ENCODE measurements at regions not wholly inside any gene's neighbourhood (a gene's known extent, or its start where the extent isn't known, plus 50 kb on each side); places are given as distances from the start of the nearest gene placed in this dataset.

GRCh38 chr3:63768888-63769287, 50.2 kb upstream of the C3orf49 start:
- DNase-seq (ENCODE audit: low read depth in 4 of 4, low spot score in 3 of 4): no peak
